Lower lobe of right lung (tissue), 2 donors: ENCODE measurements at regions not wholly inside any gene's neighbourhood (a gene's known extent, or its start where the extent isn't known, plus 50 kb on each side); places are given as distances from the start of the nearest gene placed in this dataset.
A peak's percentile ranks its signal among the peaks of the same experiment; 100 is the strongest.

Source experiments
- ATAC-seq, 2 donors: fragments of 200-7000 bp; cut with Tn5 transposase; one replicate each; pipeline ENCODE4 v1.9.1; 2020 to 2022; ENCODE audit warnings: mild to moderate bottlenecking in 2 of 2, moderate library complexity in 2 of 2
- DNase-seq: peaks from one replicate; pipeline ENCODE4 v3.0.0-alpha.2; 2020
- H3K27ac ChIP-seq: fragments of 200-600 bp; one replicate; pipeline ENCODE4 v1.8.0; 2022
- H3K27me3 ChIP-seq: fragments of 200-600 bp; one replicate; pipeline ENCODE4 v1.8.0; 2022; ENCODE audit warnings: low read depth
- H3K36me3 ChIP-seq: fragments of 200-600 bp; one replicate; pipeline ENCODE4 v1.8.0; 2022; ENCODE audit warnings: mild to moderate bottlenecking
- H3K4me1 ChIP-seq: fragments of 200-600 bp; one replicate; pipeline ENCODE4 v1.8.0; 2022
- H3K4me3 ChIP-seq: fragments of 200-600 bp; one replicate; pipeline ENCODE4 v1.8.0; 2022; ENCODE audit warnings: mild to moderate bottlenecking
- H3K9me3 ChIP-seq: fragments of 200-600 bp; one replicate; pipeline ENCODE4 v1.8.0; 2022
- intact Hi-C: fragments of 100-400 bp; cut with DNase I; formaldehyde crosslinking; loops from one replicate; pipeline ENCODE4 v1.11.0; 2022
- TF ChIP-seq, protein P1 (sequence below): fragments of 200-600 bp; IDR thresholded peaks from one replicate; pipeline ENCODE4 v1.8.0; 2022; ENCODE audit warnings: antibody characterized with exemption, mild to moderate bottlenecking
- donor health status: DM: no; HTN: yes; CAD: no; lungs with severe emphysema.

GRCh38 chr6:50102676-50103075 is 52.9 kb upstream of the DEFB112 start:
- intact Hi-C loops: no loop called here
- no peak overlapping the region for H3K27ac ChIP-seq
- H3K4me3 ChIP-seq: no peak overlapping the region
- no peaks in the 10 kb centered on the region for H3K9me3 ChIP-seq
- no peak for ATAC-seq
- H3K27me3 ChIP-seq: no peaks in the 10 kb centered on the region
- H3K4me1 ChIP-seq: no peaks in the 10 kb centered on the region
- TF ChIP-seq, protein P1, sequence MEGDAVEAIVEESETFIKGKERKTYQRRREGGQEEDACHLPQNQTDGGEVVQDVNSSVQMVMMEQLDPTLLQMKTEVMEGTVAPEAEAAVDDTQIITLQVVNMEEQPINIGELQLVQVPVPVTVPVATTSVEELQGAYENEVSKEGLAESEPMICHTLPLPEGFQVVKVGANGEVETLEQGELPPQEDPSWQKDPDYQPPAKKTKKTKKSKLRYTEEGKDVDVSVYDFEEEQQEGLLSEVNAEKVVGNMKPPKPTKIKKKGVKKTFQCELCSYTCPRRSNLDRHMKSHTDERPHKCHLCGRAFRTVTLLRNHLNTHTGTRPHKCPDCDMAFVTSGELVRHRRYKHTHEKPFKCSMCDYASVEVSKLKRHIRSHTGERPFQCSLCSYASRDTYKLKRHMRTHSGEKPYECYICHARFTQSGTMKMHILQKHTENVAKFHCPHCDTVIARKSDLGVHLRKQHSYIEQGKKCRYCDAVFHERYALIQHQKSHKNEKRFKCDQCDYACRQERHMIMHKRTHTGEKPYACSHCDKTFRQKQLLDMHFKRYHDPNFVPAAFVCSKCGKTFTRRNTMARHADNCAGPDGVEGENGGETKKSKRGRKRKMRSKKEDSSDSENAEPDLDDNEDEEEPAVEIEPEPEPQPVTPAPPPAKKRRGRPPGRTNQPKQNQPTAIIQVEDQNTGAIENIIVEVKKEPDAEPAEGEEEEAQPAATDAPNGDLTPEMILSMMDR: no peak
- no peak for DNase-seq
- H3K36me3 ChIP-seq: no peaks in the 10 kb centered on the region

- TF ChIP-seq, protein P1: no peak
- intact Hi-C loops: no loop called here
- Histone ChIP-seq H3K4me1 (no peaks in the 10 kb centered on the region), H3K9me3 (no peaks in the 10 kb centered on the region), H3K4me3 (no peak overlapping the region), H3K27ac (no peak overlapping the region), H3K27me3 (no peaks in the 10 kb centered on the region), H3K36me3 (no peaks in the 10 kb centered on the region)
- ATAC-seq (no peak), DNase-seq (no peak)
Observed at GRCh38 chr6:50110587-50110986, 60.9 kb upstream of the DEFB112 start.

DNA sequence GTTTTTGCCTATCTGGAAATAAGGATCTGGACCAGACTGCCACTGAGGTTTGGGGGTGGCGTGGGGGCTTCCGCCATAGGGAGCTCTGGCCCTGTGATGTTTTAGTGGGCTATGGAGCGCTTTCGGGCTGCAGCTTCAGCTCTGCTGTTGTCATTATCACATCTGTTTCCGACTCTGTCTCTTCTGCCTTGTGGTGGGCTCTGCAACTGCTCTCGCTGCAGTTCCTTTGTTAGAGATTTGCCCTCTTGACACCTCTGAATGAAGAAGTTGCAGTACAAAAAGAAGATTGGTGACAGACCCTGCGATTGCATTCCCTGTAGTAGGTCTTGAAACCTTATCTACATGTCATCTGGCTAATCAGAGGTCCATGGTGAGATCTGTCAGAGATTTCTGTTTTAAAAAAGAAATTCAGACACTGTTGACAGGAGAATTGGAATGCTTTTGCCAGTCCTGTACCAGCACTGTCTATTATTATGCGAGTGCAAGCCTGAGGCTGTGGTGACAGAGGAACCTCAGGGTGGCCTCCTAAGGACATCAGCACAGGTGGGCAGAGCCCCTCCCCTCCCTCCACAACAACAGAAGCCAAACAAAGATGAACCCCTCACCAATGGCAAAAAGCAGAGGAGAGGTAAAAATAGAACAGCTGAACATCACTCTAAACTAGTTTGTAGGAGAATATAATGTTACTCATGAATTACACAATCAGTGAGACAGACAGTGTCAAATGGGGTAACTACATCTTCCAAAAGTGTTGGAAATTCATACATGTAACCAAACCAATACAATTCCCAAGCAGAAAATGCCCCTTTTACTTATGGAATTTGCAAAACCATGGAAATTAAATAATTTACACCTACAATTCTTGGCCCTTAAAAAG is 63.5 kb upstream of the DEFB112 start:
- no peaks in the 10 kb centered on the region for H3K4me1 ChIP-seq
- no peaks in the 10 kb centered on the region for H3K27me3 ChIP-seq
- no peaks in the 10 kb centered on the region for H3K9me3 ChIP-seq
- H3K27ac ChIP-seq: no peak overlapping the region
- TF ChIP-seq, protein P1: no peak
- H3K4me3 ChIP-seq: no peak overlapping the region
- ATAC-seq (no peak), DNase-seq (no peak)
- intact Hi-C loops: no loop called here
- no peaks in the 10 kb centered on the region for H3K36me3 ChIP-seq

- Histone ChIP-seq H3K36me3 (no peaks in the 10 kb centered on the region), H3K27ac (no peak overlapping the region), H3K9me3 (no peaks in the 10 kb centered on the region), H3K27me3 (no peaks in the 10 kb centered on the region), H3K4me1 (no peaks in the 10 kb centered on the region), H3K4me3 (no peak overlapping the region)
- DNase-seq (no peak), ATAC-seq (peak in 1 of 2 donors; percentile 25)
- TF ChIP-seq, protein P1: no peak
- intact Hi-C loops: no loop called here
Observed at GRCh38 chr6:50116390-50116789, 66.7 kb upstream of the DEFB112 start.

DNA sequence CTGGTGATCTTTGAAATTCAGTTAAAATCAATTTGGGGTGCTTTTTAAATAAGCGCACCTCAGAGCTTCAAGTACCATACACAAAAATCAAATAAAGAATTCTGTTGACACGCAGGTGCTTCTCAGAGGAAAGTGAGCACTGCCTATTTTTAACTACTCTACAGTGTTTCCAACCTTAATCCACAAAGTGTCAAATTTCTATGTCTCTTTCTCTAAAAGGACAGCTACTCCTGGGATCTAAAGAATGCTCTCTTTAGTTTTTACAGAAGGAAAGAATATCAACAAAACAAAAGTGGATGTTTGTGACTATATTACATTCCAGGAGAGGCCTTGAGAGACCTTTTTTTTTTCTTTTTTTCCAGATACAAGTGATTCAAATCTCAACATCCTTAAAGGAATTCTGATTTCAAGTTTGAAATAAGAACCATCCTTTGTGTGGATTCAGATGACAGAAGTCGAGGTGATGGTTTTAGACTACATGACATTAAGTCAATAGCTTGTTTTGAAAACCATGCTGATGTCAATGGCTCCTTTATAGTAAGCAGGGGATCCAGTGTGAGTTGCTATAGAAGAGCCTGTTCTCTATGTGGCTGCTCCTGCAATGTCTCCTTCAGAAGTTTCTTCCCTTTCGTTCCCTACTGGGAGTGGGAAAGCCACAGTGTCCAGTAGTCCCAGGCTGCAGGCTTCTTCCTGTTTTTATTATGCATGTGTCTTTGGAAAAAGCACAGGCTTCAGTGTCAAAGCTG is 67.2 kb upstream of the DEFB112 start:
- Histone ChIP-seq H3K4me3 (no peak overlapping the region), H3K36me3 (no peaks in the 10 kb centered on the region), H3K4me1 (no peaks in the 10 kb centered on the region), H3K27me3 (no peaks in the 10 kb centered on the region), H3K27ac (no peak overlapping the region), H3K9me3 (no peaks in the 10 kb centered on the region)
- intact Hi-C loops: no loop called here
- no peak for DNase-seq
- ATAC-seq: no peak
- TF ChIP-seq, protein P1: no peak
